ENCODE measurements at regions not wholly inside any gene's neighbourhood (a gene's known extent, or its start where the extent isn't known, plus 50 kb on each side); places are given as distances from the start of the nearest gene placed in this dataset.

GRCh38 chr10:111748184-111748583 is 435.4 kb downstream of the GPAM start:
- TF ChIP-seq POLR2A (IDR thresholded peaks at IDR 0.05; ENCODE audit: low read depth, low read length) = no peak
- TF ChIP-seq SPI1 (IDR thresholded peaks at IDR 0.05; ENCODE audit: low read depth, low read length) = no peak

Measured in GM12891 (cell line).